A549 (cell line): ENCODE measurements at regions not wholly inside any gene's neighbourhood (a gene's known extent, or its start where the extent isn't known, plus 50 kb on each side); places are given as distances from the start of the nearest gene placed in this dataset.

ENCODE experiments used
- ATAC-seq, 2 experiments: fragments of 200-7000 bp in 1 of 2; fragments of >200 bp in 1 of 2; cut with Nextera tagmentation in 1 of 2; cut with Tn5 transposase in 1 of 2; 3 replicates each; pipeline versions ENCODE4 v1.8.0 to v1.9.1; 2018 to 2020; ENCODE audit warnings: mild to moderate bottlenecking in 1 of 2, moderate library complexity in 1 of 2
- CTCF ChIA-PET: fragments of 300-600 bp; sonication (Branson Sonifier 250); formaldehyde crosslinking; extraction: SDS; loops from one replicate; lab custom pipeline; 2021; ENCODE audit warnings: antibody characterized with exemption, inconsistent platforms; lab: Yijun Ruan, JAX
- POLR2A ChIA-PET: fragments of 350-600 bp; formaldehyde crosslinking; extraction: SDS; loops from one replicate; lab custom pipeline; 2021; ENCODE audit warnings: antibody characterized with exemption, inconsistent platforms; lab: Yijun Ruan, JAX
- DNase-seq, 2 experiments: peaks; one replicate each; pipeline versions ENCODE4 v3.0.0 to v3.0.0-alpha.2; 2011 to 2016; ENCODE audit warnings: low read depth in 1 of 2, low spot score in 1 of 2
- FAIRE-seq: peaks from 2 replicates; lab custom pipeline; 2011; peaks lifted over from hg19 to GRCh38; lab: Jason Lieb, UNC
- H3K27ac ChIP-seq, 2 experiments: fragments of >200 bp; sonication (Bioruptor Twin); formaldehyde crosslinking; 3 replicates each; pipeline ENCODE4 v1.5.1; 2016 to 2017
- H3K4me1 ChIP-seq: fragments of >200 bp; sonication (Bioruptor Twin); formaldehyde crosslinking; 3 replicates; pipeline ENCODE4 v1.6.1; 2016
- H3K4me2 ChIP-seq: fragments of >200 bp; sonication (Bioruptor Twin); formaldehyde crosslinking; 3 replicates; pipeline ENCODE4 v1.6.1; 2016
- H3K4me3 ChIP-seq: fragments of >200 bp; sonication (Bioruptor Twin); formaldehyde crosslinking; 3 replicates; pipeline ENCODE4 v1.5.1; 2016
- H3K9me3 ChIP-seq: fragments of >200 bp; sonication (Bioruptor Twin); formaldehyde crosslinking; 3 replicates; pipeline ENCODE4 v1.6.1; 2016
- CBX2 ChIP-seq: fragments of 200-600 bp; sonication (generic); IDR thresholded peaks from 2 replicates; pipeline ENCODE4 v1.6.1; 2016; ENCODE audit warnings: low read depth, mild to moderate bottlenecking, borderline replicate concordance
- CEBPB ChIP-seq, 2 experiments: fragments of >200 bp in 1 of 2; sonication (Bioruptor Twin) in 1 of 2; formaldehyde crosslinking in 1 of 2; IDR thresholded peaks; 2 replicates each; pipeline ENCODE4 v1.6.1; 2012 to 2016
- CHD4 ChIP-seq: fragments of 200-600 bp; sonication (generic); IDR thresholded peaks from 2 replicates; pipeline ENCODE4 v1.6.1; 2016; ENCODE audit warnings: antibody characterized with exemption, mild to moderate bottlenecking, borderline replicate concordance
- EHF ChIP-seq: fragments of 250-450 bp; sonication (Bioruptor Pico); IDR thresholded peaks from 2 replicates; pipeline ENCODE4 v1.5.0; 2020; ENCODE audit warnings: mild to moderate bottlenecking
- EP300 ChIP-seq, 2 experiments: fragments of >200 bp; sonication (Bioruptor Twin); formaldehyde crosslinking; IDR thresholded peaks; 2 replicates in 1 of 2; 3 replicates in 1 of 2; pipeline ENCODE4 v1.6.1; 2016 to 2017
- ESRRA ChIP-seq: fragments of 150-350 bp; IDR thresholded peaks from 2 replicates; pipeline ENCODE4 v1.6.1; 2014; ENCODE audit warnings: mild to moderate bottlenecking, low read length, borderline replicate concordance
- FOSL2 ChIP-seq, 2 experiments: fragments of 450-650 bp in 1 of 2; fragments of >200 bp in 1 of 2; sonication (Bioruptor Twin) in 1 of 2; formaldehyde crosslinking; IDR thresholded peaks; 2 replicates each; pipeline versions ENCODE4 v1.5.0 to v1.6.1; 2016 to 2020; ENCODE audit warnings: mild to moderate bottlenecking in 1 of 2, moderate library complexity in 1 of 2
- GATA3 ChIP-seq: IDR thresholded peaks from 2 replicates; pipeline ENCODE4 v1.6.1; 2012; ENCODE audit warnings: borderline replicate concordance
- HDAC2 ChIP-seq: fragments of 200-600 bp; sonication (generic); IDR thresholded peaks from 2 replicates; pipeline ENCODE4 v1.6.1; 2016
- HOXA7 ChIP-seq: fragments of 250-450 bp; sonication (Bioruptor Pico); IDR thresholded peaks from 2 replicates; pipeline ENCODE4 v1.5.0; 2020; ENCODE audit warnings: mild to moderate bottlenecking, moderate library complexity
- HOXB13 ChIP-seq: fragments of 250-450 bp; sonication (Bioruptor Pico); IDR thresholded peaks from 2 replicates; pipeline ENCODE4 v1.5.0; 2020; ENCODE audit warnings: low read depth, mild to moderate bottlenecking, moderate library complexity
- JUN ChIP-seq, 2 experiments: fragments of >200 bp; sonication (Bioruptor Twin); formaldehyde crosslinking; IDR thresholded peaks; 2 replicates in 1 of 2; 3 replicates in 1 of 2; pipeline ENCODE4 v1.6.1; 2016 to 2017
- MAFK ChIP-seq: fragments of 450-650 bp; IDR thresholded peaks from 2 replicates; pipeline ENCODE4 v1.6.1; 2014; ENCODE audit not compliant: partially characterized antibody
- NFE2L2 ChIP-seq: fragments of 150-350 bp; conservative IDR thresholded peaks from 2 replicates; pipeline ENCODE4 v1.6.1; 2014; ENCODE audit warnings: low read length
- NPAS2 ChIP-seq: fragments of 250-450 bp; sonication (Bioruptor Pico); IDR thresholded peaks from 2 replicates; pipeline ENCODE4 v1.8.0; 2022; ENCODE audit warnings: mild to moderate bottlenecking, moderate library complexity, borderline replicate concordance
- PHF8 ChIP-seq: fragments of 200-600 bp; sonication (generic); IDR thresholded peaks from 2 replicates; pipeline ENCODE4 v1.6.1; 2016; ENCODE audit warnings: low read depth, mild to moderate bottlenecking, antibody characterized with exemption, moderate library complexity, borderline replicate concordance
- POLR2A ChIP-seq: IDR thresholded peaks from 2 replicates; pipeline ENCODE4 v1.6.1; 2012; ENCODE audit warnings: mild to moderate bottlenecking, low read length
- RARB ChIP-seq: fragments of 250-450 bp; sonication (Bioruptor Pico); IDR thresholded peaks from 2 replicates; pipeline ENCODE4 v1.8.0; 2021; ENCODE audit warnings: mild to moderate bottlenecking, moderate library complexity
- REST ChIP-seq: fragments of 200-600 bp; sonication (generic); IDR thresholded peaks from 2 replicates; pipeline ENCODE4 v1.6.1; 2016; ENCODE audit warnings: antibody characterized with exemption, mild to moderate bottlenecking, moderate library complexity
- RFX5 ChIP-seq: fragments of 450-650 bp; IDR thresholded peaks from 2 replicates; pipeline ENCODE4 v1.7.1; 2014; ENCODE audit warnings: antibody characterized with exemption, mild to moderate bottlenecking, moderate library complexity
- RNF2 ChIP-seq: fragments of 200-600 bp; sonication (generic); IDR thresholded peaks from 2 replicates; pipeline ENCODE4 v1.6.1; 2016; ENCODE audit warnings: low read depth, mild to moderate bottlenecking, antibody characterized with exemption, moderate library complexity, borderline replicate concordance
- SMC3 ChIP-seq: fragments of >200 bp; sonication (Bioruptor Twin); formaldehyde crosslinking; IDR thresholded peaks from 3 replicates; pipeline ENCODE4 v1.6.1; 2018; ENCODE audit warnings: inconsistent platforms
- TFCP2L1 ChIP-seq: fragments of 250-450 bp; sonication (Bioruptor Pico); IDR thresholded peaks from 2 replicates; pipeline ENCODE4 v1.5.0; 2021; ENCODE audit warnings: mild to moderate bottlenecking
- TP53 ChIP-seq: fragments of 250-450 bp; sonication (Bioruptor Pico); IDR thresholded peaks from 2 replicates; pipeline ENCODE4 v1.5.0; 2021; ENCODE audit warnings: mild to moderate bottlenecking, moderate library complexity
- ZSCAN20 ChIP-seq: fragments of 250-450 bp; sonication (Bioruptor Pico); IDR thresholded peaks from 2 replicates; pipeline ENCODE4 v1.8.0; 2022; ENCODE audit warnings: mild to moderate bottlenecking, moderate library complexity
- WGBS: methylation state at CpG from one replicate; pipeline ENCODE4 v1.1.6; 2017; ENCODE audit errors: missing lambda C conversion rate; 5-methylcytosine and 5-hydroxymethylcytosine counted together

- POLR2A ChIA-PET = no interaction called here
- no peak for FAIRE-seq
These were observed 211.7 kb downstream of the TFAP2C start for GRCh38 chr20:56840716-56841261.

DNA sequence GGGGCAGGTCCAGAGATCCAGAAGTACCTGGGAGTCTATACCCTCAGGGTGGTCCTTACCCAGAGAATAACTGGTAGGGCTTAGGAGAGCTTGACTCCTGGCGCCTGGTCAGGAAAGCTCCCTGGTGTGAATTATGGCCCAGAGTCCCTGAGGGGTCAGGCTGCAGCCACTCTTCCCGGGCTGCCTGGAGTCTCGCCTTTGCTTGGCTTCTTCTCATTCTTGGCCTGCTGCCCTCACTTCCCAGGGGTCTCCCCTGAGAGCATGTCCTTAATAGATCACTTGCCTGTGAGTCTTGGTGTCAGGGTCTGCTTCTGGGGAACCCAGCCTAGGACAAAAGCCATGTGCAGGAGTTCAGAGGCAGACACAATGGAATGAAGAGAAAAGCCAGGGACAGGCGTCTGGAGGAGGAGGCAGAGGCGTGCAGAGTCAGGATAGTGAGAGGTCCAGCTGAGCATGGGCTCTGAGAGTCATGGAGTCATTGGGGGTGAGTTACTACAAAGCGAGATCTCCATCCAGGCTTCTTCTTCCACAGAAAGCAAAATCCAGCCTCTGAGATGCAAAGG is 212.3 kb downstream of the TFAP2C start:
- ChIA-PET CTCF (interaction anchor here (0.8 to 1.0 kb wide), 4 partner anchors 9 to 133 kb away, joined by 3 to 4 read pairs (median 3); no protein-coding TSS in a partner anchor), POLR2A (no interaction called here)
- FAIRE-seq = no peak
- Histone ChIP-seq H3K27ac (no peak overlapping the region), H3K4me3 (no peak overlapping the region), H3K4me2 (no peak overlapping the region), H3K4me1 (no peaks in the 10 kb centered on the region), H3K9me3 (no peaks in the 10 kb centered on the region)
- TF ChIP-seq GATA3 (no peak), CHD4 (no peak), REST (no peak), NFE2L2 (no peak)
- ATAC-seq = no peak
- DNase-seq = no peak
- WGBS = 73% methylated on average over 6 of the region's 6 CpGs

More at GRCh38 chr20:56840716-56841261, 211.7 kb downstream of the TFAP2C start:
- Histone ChIP-seq H3K27ac (no peak overlapping the region), H3K4me2 (no peak overlapping the region), H3K4me3 (no peak overlapping the region), H3K4me1 (no peaks in the 10 kb centered on the region), H3K9me3 (no peaks in the 10 kb centered on the region)
- peak in 1 of 2 experiments; percentile 14 for DNase-seq
- CTCF ChIA-PET = interaction anchor here (0.9 kb wide), 2 partner anchors 9 to 133 kb away, joined by 3 read pairs; no protein-coding TSS in a partner anchor
- ATAC-seq = no peak
- 67% methylated on average over 3 of the region's 3 CpGs for WGBS
- TF ChIP-seq ZSCAN20 (CRISPR knock-in tag) (no peak), EP300 (IDR thresholded peaks at IDR 0.05) (no peak), SMC3 (no peak), RARB (CRISPR knock-in tag) (no peak), HOXB13 (CRISPR knock-in tag) (no peak), TP53 (CRISPR knock-in tag) (no peak), RNF2 (no peak)

DNA sequence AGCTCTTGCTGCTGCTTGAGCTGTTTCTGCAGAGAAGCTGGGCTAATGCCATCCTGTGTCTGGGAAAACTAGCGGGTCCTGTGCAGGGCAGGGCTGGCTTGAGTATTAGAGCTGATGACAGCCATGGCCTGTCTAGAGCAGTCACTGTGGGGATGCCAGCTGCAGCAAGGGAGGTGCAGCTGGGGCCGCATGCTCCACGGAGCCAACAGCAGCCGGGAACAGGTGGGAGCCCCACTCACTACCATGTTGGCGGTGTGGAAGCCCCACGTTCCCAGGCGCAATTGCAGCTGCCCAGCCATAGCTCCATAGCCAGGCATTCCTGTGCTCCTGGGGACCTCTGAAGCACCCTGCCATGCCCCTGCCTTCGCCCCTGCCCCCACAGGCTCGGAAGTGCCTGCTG is 212.9 kb downstream of the TFAP2C start:
- no peaks in the 10 kb centered on the region for H3K4me1 ChIP-seq
- WGBS = 83% methylated on average over 3 of the region's 9 CpGs
- CTCF ChIA-PET = interaction anchor here (0.8 to 1.2 kb wide), 4 partner anchors 10 to 103 kb away, joined by 3 to 4 read pairs (median 4); no protein-coding TSS in a partner anchor
- H3K4me2 ChIP-seq = no peak overlapping the region
- DNase-seq = no peak
- H3K9me3 ChIP-seq = no peaks in the 10 kb centered on the region
- POLR2A ChIA-PET = no interaction called here
- no peak overlapping the region for H3K4me3 ChIP-seq
- TF ChIP-seq ESRRA (no peak), NPAS2 (CRISPR knock-in tag) (no peak), RFX5 (no peak), POLR2A (no peak)
- H3K27ac ChIP-seq = no peak overlapping the region
- no peak for ATAC-seq
- FAIRE-seq = no peak

DNA sequence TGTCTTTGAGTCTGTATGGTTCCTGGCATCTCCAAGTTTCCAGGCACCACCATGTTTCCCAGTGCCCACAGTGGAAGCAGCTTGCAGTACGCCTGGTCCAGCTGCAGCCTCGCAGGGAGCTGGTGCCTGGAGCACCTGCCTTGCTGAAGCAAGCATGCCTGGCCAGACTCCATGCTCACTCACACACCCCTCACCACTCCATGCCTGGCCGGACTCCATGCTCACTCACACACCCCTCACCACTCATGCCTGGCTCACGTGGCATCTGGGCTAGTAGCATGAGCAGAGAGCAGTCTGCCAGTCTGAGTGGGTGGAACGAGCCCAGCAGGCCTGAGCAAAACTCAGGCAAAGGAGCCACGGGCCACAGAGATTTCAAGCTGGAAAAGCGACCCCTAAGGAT is 214.3 kb downstream of the TFAP2C start:
- CTCF ChIA-PET = interaction anchor here (1.1 to 1.6 kb wide), 5 partner anchors 9 to 214 kb away, joined by 3 to 9 read pairs (median 4); partner anchors contain the start of gene TFAP2C
- FAIRE-seq = no peak
- H3K9me3 ChIP-seq = no peaks in the 10 kb centered on the region
- POLR2A ChIA-PET = no interaction called here
- H3K27ac ChIP-seq = no peak overlapping the region
- H3K4me1 ChIP-seq = no peaks in the 10 kb centered on the region
- 82% methylated on average over 7 of the region's 7 CpGs for WGBS
- H3K4me2 ChIP-seq = no peak overlapping the region
- ATAC-seq = no peak; a peak in 1 of 6 replicates
- no peak overlapping the region for H3K4me3 ChIP-seq
- DNase-seq = no peak
- no peak for TF ChIP-seq PHF8
- TF ChIP-seq TFCP2L1 = no peak
- no peak for TF ChIP-seq MAFK
- TF ChIP-seq HOXA7 (CRISPR knock-in tag) = no peak
- no peak for TF ChIP-seq CEBPB (IDR thresholded peaks at IDR 0.05)
- no peak for TF ChIP-seq HDAC2
- TF ChIP-seq RNF2 = no peak
- TF ChIP-seq FOSL2 (IDR thresholded peaks at IDR 0.05) = no peak
- TF ChIP-seq FOSL2 (CRISPR knock-in tag; IDR thresholded peaks at IDR 0.05) = no peak
- TF ChIP-seq JUN (IDR thresholded peaks at IDR 0.05) = no peak
- TF ChIP-seq REST = no peak
- TF ChIP-seq CBX2 = no peak
- no peak for TF ChIP-seq EHF (CRISPR knock-in tag)
